ENCODE measurements at regions not wholly inside any gene's neighbourhood (a gene's known extent, or its start where the extent isn't known, plus 50 kb on each side); places are given as distances from the start of the nearest gene placed in this dataset.
A peak's percentile ranks its signal among the peaks of the same experiment; 100 is the strongest.

DNA sequence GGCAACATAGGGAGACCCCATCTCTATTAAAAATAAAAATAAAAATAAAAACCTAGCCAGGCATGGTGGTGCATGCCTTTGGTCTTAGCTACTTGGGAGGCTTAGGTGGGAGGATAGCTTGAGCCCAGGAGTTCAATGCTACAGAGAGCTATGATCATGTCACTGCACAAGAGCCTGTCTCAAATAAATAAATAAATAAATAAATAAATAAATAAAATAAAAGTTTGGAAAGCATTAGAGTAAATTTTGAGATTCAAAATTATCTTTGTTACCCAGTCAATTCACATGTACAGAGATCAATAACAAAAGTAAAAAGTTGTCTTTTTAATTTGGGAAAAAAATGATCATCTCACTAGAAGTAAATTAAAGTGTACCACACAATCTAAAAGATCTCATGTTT, 255.8 kb upstream of the MYO3A start:
- no peak overlapping the region for H3K4ac ChIP-seq (ENCODE audit: low read depth in 1 of 2, low read length in 2 of 2)
- no peaks in the 10 kb centered on the region for H3K79me1 ChIP-seq (replicated peaks; ENCODE audit: low read length, poor library complexity, severe bottlenecking)
- no peak overlapping the region for H2BK15ac ChIP-seq (ENCODE audit: low read depth, poor library complexity, severe bottlenecking)
- H4K8ac ChIP-seq (ENCODE audit: low read length) = no peak overlapping the region
- H3K23ac ChIP-seq (ENCODE audit: low read length in 2 of 2) = no peak overlapping the region
- no peak overlapping the region for H3K4me3 ChIP-seq (ENCODE audit: insufficient read depth in 1 of 2, low read depth in 1 of 2, low read length in 2 of 2)
- H2AFZ ChIP-seq (ENCODE audit: low read depth, low read length) = no peak overlapping the region
- no peak overlapping the region for H3K18ac ChIP-seq (ENCODE audit: low read depth in 1 of 2, low read length in 2 of 2)
- H2BK12ac ChIP-seq (ENCODE audit: low read length in 2 of 2) = no peak overlapping the region
- H3K4me2 ChIP-seq (ENCODE audit: low read length, poor library complexity, severe bottlenecking) = no peak overlapping the region
- no peaks in the 10 kb centered on the region for H3K9me3 ChIP-seq (ENCODE audit: control insufficient read depth, low read length)
- H2AK5ac ChIP-seq (ENCODE audit: low read length, severe bottlenecking) = no peak overlapping the region
- no peak overlapping the region for H3K14ac ChIP-seq (ENCODE audit: low read length in 2 of 2)
- H3K27ac ChIP-seq (ENCODE audit: low read length, poor library complexity, severe bottlenecking) = no peak overlapping the region
- H2BK120ac ChIP-seq (ENCODE audit: low read depth, low read length) = no peak overlapping the region
- no peak overlapping the region for H4K91ac ChIP-seq (ENCODE audit: low read length)
- no peak overlapping the region for H3K9ac ChIP-seq (ENCODE audit: low read length)
- H3K4me1 ChIP-seq (ENCODE audit: control insufficient read depth, insufficient read depth, low read depth, low read length) = no peaks in the 10 kb centered on the region
- H3K36me3 ChIP-seq (ENCODE audit: control insufficient read depth in 1 of 2, insufficient read depth in 2 of 2, low read depth in 1 of 2, low read length in 2 of 2) = no peaks in the 10 kb centered on the region
- H3K27me3 ChIP-seq (ENCODE audit: control insufficient read depth in 1 of 2, insufficient read depth in 1 of 2, low read length in 2 of 2) = no peaks in the 10 kb centered on the region
- no peak overlapping the region for H2BK5ac ChIP-seq (ENCODE audit: low read depth, low read length, poor library complexity, severe bottlenecking)
- DNase-seq = no peak

DNA sequence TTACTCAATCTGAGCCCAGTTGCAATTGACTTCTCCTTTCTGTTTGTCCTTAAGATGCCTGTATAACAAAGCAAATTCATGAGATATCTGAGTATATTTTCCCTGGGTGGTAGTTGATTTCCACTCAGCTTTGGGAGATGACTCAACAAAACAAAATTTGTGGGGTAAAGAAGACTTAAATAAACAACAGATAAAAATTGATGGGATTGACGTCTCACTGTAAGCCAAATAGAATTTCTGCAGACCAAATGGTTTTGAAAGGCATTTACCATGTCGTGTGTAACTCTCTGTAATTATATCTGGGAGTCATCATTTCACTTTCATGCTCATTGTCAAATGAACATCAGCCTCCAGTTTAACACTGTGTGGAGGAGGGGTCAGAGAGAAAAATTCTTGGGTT, 255.4 kb upstream of the MYO3A start:
- no peak overlapping the region for H2AK5ac ChIP-seq (ENCODE audit: low read length, severe bottlenecking)
- H4K8ac ChIP-seq (ENCODE audit: low read length) = no peak overlapping the region
- no peak overlapping the region for H3K4me3 ChIP-seq (ENCODE audit: insufficient read depth in 1 of 2, low read depth in 1 of 2, low read length in 2 of 2)
- no peak overlapping the region for H2BK12ac ChIP-seq (ENCODE audit: low read length in 2 of 2)
- H3K4me2 ChIP-seq (ENCODE audit: low read length, poor library complexity, severe bottlenecking) = no peak overlapping the region
- no peak overlapping the region for H3K14ac ChIP-seq (ENCODE audit: low read length in 2 of 2)
- no peaks in the 10 kb centered on the region for H3K4me1 ChIP-seq (ENCODE audit: control insufficient read depth, insufficient read depth, low read depth, low read length)
- no peaks in the 10 kb centered on the region for H3K9me3 ChIP-seq (ENCODE audit: control insufficient read depth, low read length)
- no peak overlapping the region for H3K9ac ChIP-seq (ENCODE audit: low read length)
- H3K18ac ChIP-seq (ENCODE audit: low read depth in 1 of 2, low read length in 2 of 2) = no peak overlapping the region
- no peaks in the 10 kb centered on the region for H3K79me1 ChIP-seq (replicated peaks; ENCODE audit: low read length, poor library complexity, severe bottlenecking)
- no peak overlapping the region for H3K23ac ChIP-seq (ENCODE audit: low read length in 2 of 2)
- WGBS = no CpG with 5 or more reads among the region's 2 CpGs
- no peak overlapping the region for H4K91ac ChIP-seq (ENCODE audit: low read length)
- no peak overlapping the region for H2BK5ac ChIP-seq (ENCODE audit: low read depth, low read length, poor library complexity, severe bottlenecking)
- H2AFZ ChIP-seq (ENCODE audit: low read depth, low read length) = no peak overlapping the region
- H2BK15ac ChIP-seq (ENCODE audit: low read depth, poor library complexity, severe bottlenecking) = no peak overlapping the region
- no peaks in the 10 kb centered on the region for H3K27me3 ChIP-seq (ENCODE audit: control insufficient read depth in 1 of 2, insufficient read depth in 1 of 2, low read length in 2 of 2)
- peak; percentile 78 for DNase-seq
- H3K27ac ChIP-seq (ENCODE audit: low read length, poor library complexity, severe bottlenecking) = no peak overlapping the region
- H2BK120ac ChIP-seq (ENCODE audit: low read depth, low read length) = no peak overlapping the region
- no peaks in the 10 kb centered on the region for H3K36me3 ChIP-seq (ENCODE audit: control insufficient read depth in 1 of 2, insufficient read depth in 2 of 2, low read depth in 1 of 2, low read length in 2 of 2)
- no peak overlapping the region for H3K4ac ChIP-seq (ENCODE audit: low read depth in 1 of 2, low read length in 2 of 2)

- Histone ChIP-seq H3K14ac (ENCODE audit: low read length in 2 of 2) (no peak overlapping the region), H2BK15ac (ENCODE audit: low read depth, poor library complexity, severe bottlenecking) (no peak overlapping the region), H2BK5ac (ENCODE audit: low read depth, low read length, poor library complexity, severe bottlenecking) (no peak overlapping the region)
Measured at GRCh38 chr10:25682203-25682851, 251.7 kb upstream of the MYO3A start.

GRCh38 chr10:25683344-25683743, 250.7 kb upstream of the MYO3A start:
- Histone ChIP-seq H3K36me3 (ENCODE audit: control insufficient read depth in 1 of 2, insufficient read depth in 2 of 2, low read depth in 1 of 2, low read length in 2 of 2) (no peaks in the 10 kb centered on the region), H3K4me3 (ENCODE audit: insufficient read depth in 1 of 2, low read depth in 1 of 2, low read length in 2 of 2) (no peak overlapping the region), H3K4me2 (ENCODE audit: low read length, poor library complexity, severe bottlenecking) (no peak overlapping the region), H3K14ac (ENCODE audit: low read length in 2 of 2) (no peak overlapping the region), H3K9ac (ENCODE audit: low read length) (no peak overlapping the region), H2BK120ac (ENCODE audit: low read depth, low read length) (no peak overlapping the region), H3K79me1 (replicated peaks; ENCODE audit: low read length, poor library complexity, severe bottlenecking) (no peaks in the 10 kb centered on the region), H2AK5ac (ENCODE audit: low read length, severe bottlenecking) (no peak overlapping the region), H3K27ac (ENCODE audit: low read length, poor library complexity, severe bottlenecking) (no peak overlapping the region), H2AFZ (ENCODE audit: low read depth, low read length) (no peak overlapping the region), H2BK12ac (ENCODE audit: low read length in 2 of 2) (no peak overlapping the region), H4K8ac (ENCODE audit: low read length) (no peak overlapping the region), H3K18ac (ENCODE audit: low read depth in 1 of 2, low read length in 2 of 2) (no peak overlapping the region), H2BK5ac (ENCODE audit: low read depth, low read length, poor library complexity, severe bottlenecking) (no peak overlapping the region), H3K4ac (ENCODE audit: low read depth in 1 of 2, low read length in 2 of 2) (no peak overlapping the region), H3K4me1 (ENCODE audit: control insufficient read depth, insufficient read depth, low read depth, low read length) (no peaks in the 10 kb centered on the region), H3K9me3 (ENCODE audit: control insufficient read depth, low read length) (no peaks in the 10 kb centered on the region), H3K23ac (ENCODE audit: low read length in 2 of 2) (no peak overlapping the region), H3K27me3 (ENCODE audit: control insufficient read depth in 1 of 2, insufficient read depth in 1 of 2, low read length in 2 of 2) (peaks cover 0 to 3% of the 10 kb centered on the region in 2 experiments), H4K91ac (ENCODE audit: low read length) (no peak overlapping the region), H2BK15ac (ENCODE audit: low read depth, poor library complexity, severe bottlenecking) (no peak overlapping the region)
- peak; percentile 2 for DNase-seq
- 86% methylated on average over 2 of the region's 4 CpGs for WGBS

More at GRCh38 chr10:25682203-25682851, 251.7 kb upstream of the MYO3A start:
- H3K27ac ChIP-seq (ENCODE audit: low read length, poor library complexity, severe bottlenecking) = no peak overlapping the region
- H3K36me3 ChIP-seq (ENCODE audit: control insufficient read depth in 1 of 2, insufficient read depth in 2 of 2, low read depth in 1 of 2, low read length in 2 of 2) = no peaks in the 10 kb centered on the region
- H4K8ac ChIP-seq (ENCODE audit: low read length) = no peak overlapping the region
- H3K18ac ChIP-seq (ENCODE audit: low read depth in 1 of 2, low read length in 2 of 2) = no peak overlapping the region
- H3K79me1 ChIP-seq (replicated peaks; ENCODE audit: low read length, poor library complexity, severe bottlenecking) = no peaks in the 10 kb centered on the region
- no peak overlapping the region for H2BK12ac ChIP-seq (ENCODE audit: low read length in 2 of 2)
- no peak overlapping the region for H4K91ac ChIP-seq (ENCODE audit: low read length)
- H3K27me3 ChIP-seq (ENCODE audit: control insufficient read depth in 1 of 2, insufficient read depth in 1 of 2, low read length in 2 of 2) = peaks cover 0 to 3% of the 10 kb centered on the region in 2 experiments
- 77% methylated on average over 5 of the region's 9 CpGs for WGBS
- H3K4me1 ChIP-seq (ENCODE audit: control insufficient read depth, insufficient read depth, low read depth, low read length) = no peaks in the 10 kb centered on the region
- no peak overlapping the region for H3K4me2 ChIP-seq (ENCODE audit: low read length, poor library complexity, severe bottlenecking)
- H3K9ac ChIP-seq (ENCODE audit: low read length) = peak overlapping the region; percentile 85
- H3K9me3 ChIP-seq (ENCODE audit: control insufficient read depth, low read length) = no peaks in the 10 kb centered on the region
- no peak overlapping the region for H3K4ac ChIP-seq (ENCODE audit: low read depth in 1 of 2, low read length in 2 of 2)
- no peak overlapping the region for H3K23ac ChIP-seq (ENCODE audit: low read length in 2 of 2)
- no peak overlapping the region for H2AK5ac ChIP-seq (ENCODE audit: low read length, severe bottlenecking)
- no peak overlapping the region for H2BK120ac ChIP-seq (ENCODE audit: low read depth, low read length)
- DNase-seq = peak; percentile 56
- no peak overlapping the region for H2AFZ ChIP-seq (ENCODE audit: low read depth, low read length)
- peak overlapping the region in 1 of 2 experiments; percentile 76 for H3K4me3 ChIP-seq (ENCODE audit: insufficient read depth in 1 of 2, low read depth in 1 of 2, low read length in 2 of 2)

Data from mesenchymal stem cell (in vitro differentiated cells and primary cell).